Amniotic epithelial cell (primary cell): ENCODE measurements at regions not wholly inside any gene's neighbourhood (a gene's known extent, or its start where the extent isn't known, plus 50 kb on each side); places are given as distances from the start of the nearest gene placed in this dataset.
"Not testable (repeated sequence)": the region's sequence is repeated elsewhere in the genome, so short reads cannot be mapped to it uniquely, and the experiment has no call there.

Experiments used
- DNase-seq: peaks from one replicate; pipeline ENCODE4 v3.0.0-alpha.2; 2010; ENCODE audit warnings: low read depth

- DNase-seq = no peak
These were observed 724.6 kb upstream of the NRP1 start for GRCh38 chr10:34058845-34059614.

GRCh38 chr10:34055410-34055985, 721.0 kb upstream of the NRP1 start:
- DNase-seq = not testable (repeated sequence)

GRCh38 chr10:34049887-34050286, 715.4 kb upstream of the NRP1 start:
- peak; percentile 65 for DNase-seq

GRCh38 chr10:34049469-34049868, 715.0 kb upstream of the NRP1 start:
- no peak for DNase-seq

- no peak for DNase-seq
These were observed 712.9 kb upstream of the NRP1 start for GRCh38 chr10:34047389-34047788.

- DNase-seq = no peak
These were observed 712.1 kb upstream of the NRP1 start for GRCh38 chr10:34046506-34047034.

- peak; percentile 79 for DNase-seq
These were observed 711.2 kb upstream of the NRP1 start for GRCh38 chr10:34045571-34046190.

- DNase-seq = no peak
These were observed 707.4 kb upstream of the NRP1 start for GRCh38 chr10:34041871-34042270.

GRCh38 chr10:34037499-34037898, 703.0 kb upstream of the NRP1 start:
- DNase-seq = no peak

- DNase-seq = not testable (repeated sequence)
These were observed 700.8 kb upstream of the NRP1 start for GRCh38 chr10:34035241-34035790.

GRCh38 chr10:34033078-34033477, 698.6 kb upstream of the NRP1 start:
- no peak for DNase-seq

- no peak for DNase-seq
These were observed 698.1 kb upstream of the NRP1 start for GRCh38 chr10:34032564-34032963.

GRCh38 chr10:34031400-34031799, 696.9 kb upstream of the NRP1 start:
- peak; percentile 40 for DNase-seq

GRCh38 chr10:34029455-34029854, 695.0 kb upstream of the NRP1 start:
- DNase-seq = no peak

GRCh38 chr10:34028936-34029335, 694.5 kb upstream of the NRP1 start:
- DNase-seq = no peak

- DNase-seq = no peak
These were observed 690.4 kb upstream of the NRP1 start for GRCh38 chr10:34024693-34025425.

- DNase-seq = no peak
These were observed 689.8 kb upstream of the NRP1 start for GRCh38 chr10:34024282-34024681.

GRCh38 chr10:34022195-34022594, 687.7 kb upstream of the NRP1 start:
- DNase-seq = no peak

GRCh38 chr10:34018784-34019183, 684.3 kb upstream of the NRP1 start:
- DNase-seq = no peak

GRCh38 chr10:34018129-34018528, 683.7 kb upstream of the NRP1 start:
- no peak for DNase-seq

- no peak for DNase-seq
These were observed 682.8 kb upstream of the NRP1 start for GRCh38 chr10:34017281-34017680.

GRCh38 chr10:34016576-34016975, 682.1 kb upstream of the NRP1 start:
- DNase-seq = no peak
